ENCODE measurements at regions not wholly inside any gene's neighbourhood (a gene's known extent, or its start where the extent isn't known, plus 50 kb on each side); places are given as distances from the start of the nearest gene placed in this dataset.

GRCh38 chr5:19369048-19369447 lies 619.0 kb downstream of the CDH18 start:
- in situ Hi-C loops (cut with MboI; ENCODE audit: low pct_unique_long_range_greater_than_20kb, low sequenced_read_pairs): no loop called here
- no peak for DNase-seq

GRCh38 chr5:19369561-19369960 lies 618.4 kb downstream of the CDH18 start:
- no peak for DNase-seq
- in situ Hi-C loops (cut with MboI; ENCODE audit: low pct_unique_long_range_greater_than_20kb, low sequenced_read_pairs): no loop called here

GRCh38 chr5:19370655-19371386 lies 617.2 kb downstream of the CDH18 start:
- no peak for DNase-seq
- in situ Hi-C loops (cut with MboI; ENCODE audit: low pct_unique_long_range_greater_than_20kb, low sequenced_read_pairs): no loop called here

- no peak for DNase-seq
- in situ Hi-C loops (cut with MboI; ENCODE audit: low pct_unique_long_range_greater_than_20kb, low sequenced_read_pairs): no loop called here
Observed at GRCh38 chr5:19388391-19388790, 599.6 kb downstream of the CDH18 start.

GRCh38 chr5:19401032-19401431 lies 587.0 kb downstream of the CDH18 start:
- in situ Hi-C loops (cut with MboI; ENCODE audit: low pct_unique_long_range_greater_than_20kb, low sequenced_read_pairs): no loop called here
- no peak for DNase-seq

- no peak for DNase-seq
- in situ Hi-C loops (cut with MboI; ENCODE audit: low pct_unique_long_range_greater_than_20kb, low sequenced_read_pairs): no loop called here
Observed at GRCh38 chr5:19406576-19407365, 581.2 kb downstream of the CDH18 start.

- in situ Hi-C loops (cut with MboI; ENCODE audit: low pct_unique_long_range_greater_than_20kb, low sequenced_read_pairs): no loop called here
Observed at GRCh38 chr5:19408149-19408548, 579.9 kb downstream of the CDH18 start.

GRCh38 chr5:19411936-19412335 lies 576.1 kb downstream of the CDH18 start:
- in situ Hi-C loops (cut with MboI; ENCODE audit: low pct_unique_long_range_greater_than_20kb, low sequenced_read_pairs): no loop called here
- no peak for DNase-seq

More at GRCh38 chr5:19408149-19408548, 579.9 kb downstream of the CDH18 start:
- no peak for DNase-seq

Data from KBM-7 (cell line).